Ishikawa (cell line): ENCODE measurements at regions not wholly inside any gene's neighbourhood (a gene's known extent, or its start where the extent isn't known, plus 50 kb on each side); places are given as distances from the start of the nearest gene placed in this dataset.

Experiments used
- CEBPB ChIP-seq: IDR thresholded peaks from 2 replicates; pipeline ENCODE4 v1.6.1; 2012
- CREB1 ChIP-seq: IDR thresholded peaks from 2 replicates; pipeline ENCODE4 v1.6.1; 2012; ENCODE audit warnings: low read depth
- EGR1 ChIP-seq: IDR thresholded peaks from 2 replicates; pipeline ENCODE4 v1.6.1; 2012
- EP300 ChIP-seq: IDR thresholded peaks from 2 replicates; pipeline ENCODE4 v1.6.1; 2012; ENCODE audit warnings: borderline replicate concordance
- FOXM1 ChIP-seq: IDR thresholded peaks from 2 replicates; pipeline ENCODE4 v1.6.1; 2012; ENCODE audit warnings: low read depth, borderline replicate concordance
- NFIC ChIP-seq: IDR thresholded peaks from 2 replicates; pipeline ENCODE4 v1.6.1; 2012
- RAD21 ChIP-seq: IDR thresholded peaks from 2 replicates; pipeline ENCODE4 v1.6.1; 2012; ENCODE audit warnings: low read depth
- TAF1 ChIP-seq: IDR thresholded peaks from 2 replicates; pipeline ENCODE4 v1.6.1; 2012; ENCODE audit warnings: low read depth, mild to moderate bottlenecking
- TCF12 ChIP-seq: IDR thresholded peaks from 2 replicates; pipeline ENCODE4 v1.6.1; 2012; ENCODE audit warnings: low read depth
- TEAD4 ChIP-seq: IDR thresholded peaks from 2 replicates; pipeline ENCODE4 v1.6.1; 2012
- YY1 ChIP-seq: IDR thresholded peaks from 2 replicates; pipeline ENCODE4 v1.6.1; 2012; ENCODE audit warnings: low read depth
- ZBTB7A ChIP-seq: IDR thresholded peaks from 2 replicates; pipeline ENCODE4 v1.6.1; 2012; ENCODE audit warnings: low read depth
- TF ChIP-seq, protein P1 (sequence below): IDR thresholded peaks from 2 replicates; pipeline ENCODE4 v1.6.1; 2012
- TF ChIP-seq, protein P2 (sequence below): IDR thresholded peaks from 2 replicates; pipeline ENCODE4 v1.6.1; 2012; ENCODE audit warnings: low read depth, mild to moderate bottlenecking
- TF ChIP-seq, protein P3 (sequence below): IDR thresholded peaks from 2 replicates; pipeline ENCODE4 v1.6.1; 2012

DNA sequence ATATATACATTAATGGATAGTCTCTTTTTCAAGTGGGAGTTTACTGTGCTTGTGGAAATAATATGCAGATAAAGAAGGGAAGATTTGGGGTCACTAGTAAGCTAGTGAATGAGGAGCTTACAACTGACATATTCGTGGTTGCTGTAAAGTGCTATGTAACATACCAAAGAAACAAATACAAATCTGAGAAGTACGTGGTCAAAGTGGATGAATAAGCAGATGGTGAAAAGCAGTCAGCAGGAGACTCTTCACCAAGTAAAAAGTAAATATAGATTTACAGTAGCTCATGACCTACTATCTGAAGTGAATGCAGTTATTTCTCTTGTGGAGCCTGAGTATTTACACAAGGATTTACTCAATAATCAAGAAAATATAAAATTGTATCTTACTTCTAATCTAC lies 136.6 kb upstream of the ELAC2 start:
- TF ChIP-seq TCF12, result no peak
- TF ChIP-seq CEBPB, result no peak
- TF ChIP-seq EP300, result no peak
- TF ChIP-seq NFIC, result no peak
- no peak for TF ChIP-seq FOXM1
- TF ChIP-seq, protein P1, sequence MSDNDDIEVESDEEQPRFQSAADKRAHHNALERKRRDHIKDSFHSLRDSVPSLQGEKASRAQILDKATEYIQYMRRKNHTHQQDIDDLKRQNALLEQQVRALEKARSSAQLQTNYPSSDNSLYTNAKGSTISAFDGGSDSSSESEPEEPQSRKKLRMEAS, result no peak
- TF ChIP-seq TEAD4, result no peak
- no peak for TF ChIP-seq RAD21
- TF ChIP-seq EGR1, result no peak
- TF ChIP-seq, protein P2, sequence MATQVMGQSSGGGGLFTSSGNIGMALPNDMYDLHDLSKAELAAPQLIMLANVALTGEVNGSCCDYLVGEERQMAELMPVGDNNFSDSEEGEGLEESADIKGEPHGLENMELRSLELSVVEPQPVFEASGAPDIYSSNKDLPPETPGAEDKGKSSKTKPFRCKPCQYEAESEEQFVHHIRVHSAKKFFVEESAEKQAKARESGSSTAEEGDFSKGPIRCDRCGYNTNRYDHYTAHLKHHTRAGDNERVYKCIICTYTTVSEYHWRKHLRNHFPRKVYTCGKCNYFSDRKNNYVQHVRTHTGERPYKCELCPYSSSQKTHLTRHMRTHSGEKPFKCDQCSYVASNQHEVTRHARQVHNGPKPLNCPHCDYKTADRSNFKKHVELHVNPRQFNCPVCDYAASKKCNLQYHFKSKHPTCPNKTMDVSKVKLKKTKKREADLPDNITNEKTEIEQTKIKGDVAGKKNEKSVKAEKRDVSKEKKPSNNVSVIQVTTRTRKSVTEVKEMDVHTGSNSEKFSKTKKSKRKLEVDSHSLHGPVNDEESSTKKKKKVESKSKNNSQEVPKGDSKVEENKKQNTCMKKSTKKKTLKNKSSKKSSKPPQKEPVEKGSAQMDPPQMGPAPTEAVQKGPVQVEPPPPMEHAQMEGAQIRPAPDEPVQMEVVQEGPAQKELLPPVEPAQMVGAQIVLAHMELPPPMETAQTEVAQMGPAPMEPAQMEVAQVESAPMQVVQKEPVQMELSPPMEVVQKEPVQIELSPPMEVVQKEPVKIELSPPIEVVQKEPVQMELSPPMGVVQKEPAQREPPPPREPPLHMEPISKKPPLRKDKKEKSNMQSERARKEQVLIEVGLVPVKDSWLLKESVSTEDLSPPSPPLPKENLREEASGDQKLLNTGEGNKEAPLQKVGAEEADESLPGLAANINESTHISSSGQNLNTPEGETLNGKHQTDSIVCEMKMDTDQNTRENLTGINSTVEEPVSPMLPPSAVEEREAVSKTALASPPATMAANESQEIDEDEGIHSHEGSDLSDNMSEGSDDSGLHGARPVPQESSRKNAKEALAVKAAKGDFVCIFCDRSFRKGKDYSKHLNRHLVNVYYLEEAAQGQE, result no peak
- no peak for TF ChIP-seq TAF1
- TF ChIP-seq CREB1, result no peak
- no peak for TF ChIP-seq YY1
- TF ChIP-seq ZBTB7A, result no peak
- TF ChIP-seq, protein P3, sequence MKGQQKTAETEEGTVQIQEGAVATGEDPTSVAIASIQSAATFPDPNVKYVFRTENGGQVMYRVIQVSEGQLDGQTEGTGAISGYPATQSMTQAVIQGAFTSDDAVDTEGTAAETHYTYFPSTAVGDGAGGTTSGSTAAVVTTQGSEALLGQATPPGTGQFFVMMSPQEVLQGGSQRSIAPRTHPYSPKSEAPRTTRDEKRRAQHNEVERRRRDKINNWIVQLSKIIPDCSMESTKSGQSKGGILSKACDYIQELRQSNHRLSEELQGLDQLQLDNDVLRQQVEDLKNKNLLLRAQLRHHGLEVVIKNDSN, result no peak

GRCh38 chr17:13153036-13153435 lies 135.2 kb upstream of the ELAC2 start:
- no peak for TF ChIP-seq EGR1
- TF ChIP-seq NFIC, result no peak
- no peak for TF ChIP-seq YY1
- TF ChIP-seq FOXM1, result no peak
- no peak for TF ChIP-seq RAD21
- no peak for TF ChIP-seq CREB1

DNA sequence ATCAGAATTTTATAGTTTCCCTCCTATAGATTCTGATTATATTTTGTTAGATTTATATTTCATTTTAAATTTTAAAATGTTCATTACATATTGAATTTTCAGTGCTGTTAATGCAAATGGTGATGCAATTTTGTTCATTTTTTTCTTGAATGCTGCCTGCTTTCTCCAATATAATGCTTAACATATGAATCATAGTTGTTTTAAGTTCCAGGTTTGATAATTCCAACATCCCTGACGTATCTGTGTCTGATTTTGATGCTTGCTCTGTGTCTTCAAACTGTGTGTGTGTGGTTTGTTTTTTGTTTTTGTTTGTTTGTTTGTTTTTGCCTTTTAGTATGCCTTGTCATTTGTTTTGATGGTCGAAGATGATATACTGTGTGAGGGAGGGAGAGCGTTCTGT lies 134.7 kb upstream of the ELAC2 start:
- TF ChIP-seq CEBPB, result no peak
- no peak for TF ChIP-seq ZBTB7A
- TF ChIP-seq, protein P2, result no peak
- TF ChIP-seq, protein P1, result no peak
- no peak for TF ChIP-seq NFIC

DNA sequence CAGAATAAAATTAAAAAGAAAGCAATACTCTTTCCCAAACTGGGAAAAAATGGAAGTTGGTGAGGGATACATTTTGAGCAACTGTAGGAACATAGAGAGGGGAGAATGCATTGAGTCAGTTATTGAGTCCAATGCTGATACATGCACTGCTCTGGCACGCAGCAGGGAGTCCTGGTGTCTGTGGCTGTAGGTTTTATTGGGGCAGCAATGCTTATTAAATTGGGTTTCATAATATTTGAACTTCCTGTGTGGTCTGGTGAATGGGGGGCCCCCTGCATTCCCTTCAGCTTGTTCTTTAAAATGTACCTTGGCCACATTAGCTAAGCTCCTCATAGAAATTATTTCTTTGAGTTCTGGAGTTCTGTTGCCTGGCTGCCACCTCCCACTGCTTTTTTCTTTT lies 125.2 kb upstream of the ELAC2 start:
- TF ChIP-seq, protein P3, result no peak
- no peak for TF ChIP-seq TCF12
- TF ChIP-seq EP300, result no peak
- no peak for TF ChIP-seq ZBTB7A
- TF ChIP-seq NFIC, result no peak

DNA sequence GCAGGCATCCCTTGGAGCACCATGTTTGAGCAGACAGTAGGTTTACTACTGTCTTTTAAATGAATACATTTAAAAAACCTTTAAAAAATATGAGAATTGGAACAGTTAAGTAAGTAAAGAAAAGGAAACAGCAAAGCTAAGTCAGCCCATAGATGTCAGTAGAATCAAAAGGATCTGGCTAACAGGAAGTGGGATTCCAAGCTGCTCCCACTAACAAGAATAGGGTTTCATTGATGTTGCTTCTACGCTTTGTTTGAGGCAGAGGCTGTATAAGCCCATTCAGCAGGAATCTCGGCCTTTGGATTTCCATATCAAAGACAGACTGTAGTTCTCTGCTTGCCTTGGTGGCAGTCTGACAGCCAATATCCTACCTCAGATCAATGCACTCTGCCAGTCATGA lies 122.9 kb upstream of the ELAC2 start:
- TF ChIP-seq FOXM1, result no peak
- TF ChIP-seq ZBTB7A, result no peak
- TF ChIP-seq YY1, result no peak
- TF ChIP-seq CEBPB, result no peak
- TF ChIP-seq, protein P2, result no peak
- TF ChIP-seq TEAD4, result no peak
- no peak for TF ChIP-seq TCF12
- TF ChIP-seq EP300, result no peak
- no peak for TF ChIP-seq NFIC
- TF ChIP-seq RAD21, result no peak
- TF ChIP-seq, protein P3, result no peak
- no peak for TF ChIP-seq EGR1
- TF ChIP-seq, protein P1, result no peak
- no peak for TF ChIP-seq CREB1
- TF ChIP-seq TAF1, result no peak
